Activated CD4-positive, alpha-beta memory T cell treated with anti-CD3 and anti-CD28 coated beads for 36 hours (primary cell): ENCODE measurements at regions not wholly inside any gene's neighbourhood (a gene's known extent, or its start where the extent isn't known, plus 50 kb on each side); places are given as distances from the start of the nearest gene placed in this dataset.

ENCODE experiments used
- CTCF ChIA-PET: fragments of 350-600 bp; sonication (Branson Sonifier 250); formaldehyde crosslinking; loops from one replicate; lab custom pipeline; 2021; ENCODE audit warnings: antibody characterized with exemption, inconsistent platforms; lab: Charles Lee
- POLR2A ChIA-PET: fragments of 350-600 bp; sonication (Branson Sonifier 250); formaldehyde crosslinking; loops from one replicate; lab custom pipeline; 2021; ENCODE audit warnings: antibody characterized with exemption; lab: Charles Lee
- DNase-seq: peaks from one replicate; pipeline ENCODE4 v3.0.0-alpha.2; 2020
- H3K27ac Mint-ChIP-seq: one replicate; pipeline ENCODE4 v1.8.0; 2021; ENCODE audit warnings: mixed read lengths
- H3K27me3 Mint-ChIP-seq: one replicate; pipeline ENCODE4 v1.8.0; 2021; ENCODE audit warnings: mixed read lengths
- H3K36me3 Mint-ChIP-seq: one replicate; pipeline ENCODE4 v1.8.0; 2021; ENCODE audit warnings: mixed read lengths
- H3K4me1 Mint-ChIP-seq: one replicate; pipeline ENCODE4 v1.8.0; 2021; ENCODE audit warnings: low read depth, mixed read lengths
- H3K4me3 Mint-ChIP-seq: one replicate; pipeline ENCODE4 v1.8.0; 2021; ENCODE audit warnings: mild to moderate bottlenecking, mixed read lengths
- H3K9me3 Mint-ChIP-seq: one replicate; pipeline ENCODE4 v1.8.0; 2021; ENCODE audit warnings: mixed read lengths
- intact Hi-C: fragments of 100-400 bp; cut with micrococcal nuclease; formaldehyde crosslinking; loops from one replicate; pipeline ENCODE4 v1.15.1; 2023

DNA sequence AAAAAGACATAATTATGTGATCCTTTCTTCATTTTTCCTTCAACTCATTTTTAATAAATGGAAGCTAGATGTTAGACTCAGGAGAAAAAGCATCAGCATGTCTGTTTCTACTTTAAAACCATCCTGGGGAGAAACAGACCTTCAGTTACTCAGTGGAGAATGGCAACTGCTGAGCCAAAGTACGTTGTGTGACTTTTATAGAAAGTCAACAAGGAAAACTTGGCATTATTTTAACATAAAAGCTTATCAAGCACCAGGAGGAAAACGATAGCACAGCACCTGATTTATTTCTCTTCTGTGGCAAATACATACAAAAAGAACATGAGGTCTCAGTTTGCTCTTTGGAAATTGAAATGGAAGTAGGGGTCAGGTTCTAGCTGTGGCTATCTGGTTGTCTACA is 115.3 kb upstream of the RIPOR2 start:
- Mint-ChIP-seq H3K4me1 (peaks cover 73% of the 10 kb centered on the region), H3K27ac (peak overlapping the region; percentile 95), H3K36me3 (no peaks in the 10 kb centered on the region), H3K27me3 (no peaks in the 10 kb centered on the region), H3K4me3 (peak overlapping the region; percentile 66), H3K9me3 (no peaks in the 10 kb centered on the region)
- CTCF ChIA-PET = interaction anchor here (0.8 to 1.2 kb wide), 4 partner anchors 20 to 195 kb away, joined by 3 to 7 read pairs (median 4); no protein-coding TSS in a partner anchor
- intact Hi-C loops = no loop called here
- POLR2A ChIA-PET = interaction anchor here (1.0 kb wide), 1 partner anchor 9 kb away, joined by 4 read pairs; no protein-coding TSS in a partner anchor
- DNase-seq = no peak

DNA sequence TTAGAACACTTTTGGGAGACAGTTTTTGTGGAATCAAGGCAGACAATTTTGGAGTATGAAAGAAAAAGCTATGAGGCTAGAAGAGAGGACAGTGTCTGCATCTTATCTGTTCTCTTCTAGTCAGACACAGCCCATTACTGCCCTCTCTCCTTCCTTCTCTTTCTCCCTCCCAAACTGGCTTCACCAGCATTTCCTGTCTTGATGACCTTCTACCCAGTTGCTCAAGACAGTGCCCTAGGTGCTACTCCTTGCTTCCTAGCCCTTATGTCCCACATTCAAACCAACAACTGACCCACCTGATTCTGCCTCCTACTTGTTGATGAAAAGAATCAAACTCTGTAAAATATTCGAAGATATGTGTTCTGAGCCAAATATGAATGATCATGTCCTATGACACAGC is 116.4 kb upstream of the RIPOR2 start:
- CTCF ChIA-PET = interaction anchor here (1.5 to 5.1 kb wide), 4 partner anchors 10 to 34 kb away, joined by 6 to 55 read pairs (median 11); no protein-coding TSS in a partner anchor
- H3K27me3 Mint-ChIP-seq = no peaks in the 10 kb centered on the region
- intact Hi-C loops = no loop called here
- DNase-seq = no peak
- no peaks in the 10 kb centered on the region for H3K9me3 Mint-ChIP-seq
- POLR2A ChIA-PET = interaction anchor here (0.8 kb wide), 1 partner anchor 86 kb away, joined by 4 read pairs; no protein-coding TSS in a partner anchor
- no peaks in the 10 kb centered on the region for H3K36me3 Mint-ChIP-seq
- H3K4me1 Mint-ChIP-seq = peaks cover 72% of the 10 kb centered on the region
- H3K27ac Mint-ChIP-seq = peak overlapping the region; percentile 55
- H3K4me3 Mint-ChIP-seq = no peak overlapping the region

DNA sequence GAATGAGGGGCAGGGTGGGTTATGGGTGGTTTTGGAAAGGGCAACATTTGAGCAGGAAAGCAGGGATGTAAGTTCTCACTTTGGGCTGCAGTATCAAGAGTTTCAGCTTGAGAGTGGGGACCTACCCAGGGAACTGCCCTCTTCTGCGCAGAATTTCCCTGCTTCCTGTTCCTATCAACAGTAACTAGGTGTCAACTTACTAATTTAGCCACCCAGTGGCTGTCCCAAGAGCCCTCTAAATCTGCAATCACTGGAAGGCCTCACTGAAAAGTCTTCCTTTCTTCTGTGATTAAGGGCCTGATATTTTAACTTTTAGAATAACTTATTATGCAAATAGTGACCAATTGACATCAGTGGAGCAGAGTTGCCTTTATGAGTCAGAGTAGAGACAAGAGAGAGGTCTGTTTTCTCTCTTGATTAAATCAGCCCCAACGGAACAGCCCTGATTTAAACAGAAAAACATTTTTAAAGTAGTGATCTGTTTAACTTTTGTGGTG is 118.2 kb upstream of the RIPOR2 start:
- Mint-ChIP-seq H3K36me3 (no peaks in the 10 kb centered on the region), H3K27me3 (no peaks in the 10 kb centered on the region), H3K27ac (peak overlapping the region; percentile 80), H3K4me3 (peak overlapping the region; percentile 9), H3K4me1 (peaks cover 82% of the 10 kb centered on the region), H3K9me3 (no peaks in the 10 kb centered on the region)
- intact Hi-C loops = no loop called here
- peak; percentile 50 for DNase-seq
- POLR2A ChIA-PET = interaction anchor here (1.0 to 1.8 kb wide), 4 partner anchors 12 to 85 kb away, joined by 3 to 9 read pairs (median 6); no protein-coding TSS in a partner anchor
- CTCF ChIA-PET = interaction anchor here (1.1 to 5.1 kb wide), 9 partner anchors 9 to 144 kb away, joined by 3 to 55 read pairs (median 7); no protein-coding TSS in a partner anchor

DNA sequence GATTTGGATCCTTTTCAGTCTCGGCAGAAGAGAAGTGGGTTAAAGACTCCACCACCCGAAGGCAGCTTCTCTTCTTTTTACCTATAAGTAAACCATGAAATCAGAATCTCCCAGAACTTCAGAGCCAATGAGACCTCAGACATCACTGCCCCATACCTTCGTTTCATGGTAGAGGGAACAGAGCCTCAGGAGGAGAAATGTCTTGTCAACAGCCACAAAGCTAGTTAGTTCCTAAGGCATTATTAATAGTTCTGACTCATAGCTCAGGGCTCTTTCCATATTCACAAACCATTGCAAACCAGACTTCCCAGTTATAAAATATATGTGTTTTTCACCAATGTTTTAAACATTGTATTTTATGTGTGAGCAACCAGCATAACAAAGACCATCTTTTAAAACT is 118.7 kb upstream of the RIPOR2 start:
- CTCF ChIA-PET = interaction anchor here (0.8 to 5.1 kb wide), 9 partner anchors 8 to 145 kb away, joined by 3 to 55 read pairs (median 7); no protein-coding TSS in a partner anchor
- Mint-ChIP-seq H3K27ac (peak overlapping the region; percentile 80), H3K27me3 (no peaks in the 10 kb centered on the region), H3K9me3 (no peaks in the 10 kb centered on the region), H3K4me3 (peak overlapping the region; percentile 9), H3K36me3 (no peaks in the 10 kb centered on the region), H3K4me1 (peaks cover 81% of the 10 kb centered on the region)
- POLR2A ChIA-PET = interaction anchor here (1.0 to 1.8 kb wide), 4 partner anchors 12 to 84 kb away, joined by 3 to 8 read pairs (median 4); no protein-coding TSS in a partner anchor
- intact Hi-C loops = no loop called here
- DNase-seq = no peak

DNA sequence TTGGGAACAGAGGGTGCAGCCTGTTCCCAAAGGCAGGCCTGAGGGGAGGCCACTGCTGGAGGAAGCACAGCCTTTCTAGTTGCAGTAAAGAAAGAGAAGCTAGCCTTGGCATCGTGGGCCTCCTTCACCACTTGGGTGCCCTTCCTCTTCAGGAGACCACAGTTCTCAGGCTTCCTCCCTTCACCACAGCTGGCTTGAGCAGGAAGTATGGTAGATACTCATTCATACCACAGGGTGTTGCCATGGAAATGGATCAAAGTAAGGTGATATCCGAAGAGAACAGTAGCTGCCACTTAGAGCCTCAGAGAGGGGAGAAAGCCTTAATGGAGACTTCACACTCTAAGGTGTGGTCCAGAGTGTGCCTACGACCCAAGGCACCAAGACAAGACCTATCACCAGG is 120.4 kb upstream of the RIPOR2 start:
- POLR2A ChIA-PET = interaction anchor here (0.5 to 2.7 kb wide), 3 partner anchors 9 to 444 kb away, joined by 3 to 11 read pairs (median 4); no protein-coding TSS in a partner anchor
- Mint-ChIP-seq H3K27ac (peak overlapping the region; percentile 84), H3K27me3 (no peaks in the 10 kb centered on the region), H3K4me3 (peak overlapping the region; percentile 58), H3K36me3 (no peaks in the 10 kb centered on the region), H3K4me1 (peaks cover 64% of the 10 kb centered on the region), H3K9me3 (no peaks in the 10 kb centered on the region)
- peak; percentile 80 for DNase-seq
- intact Hi-C loops = loop anchor here (1.0 kb wide), 2 partner anchors 15 to 29 kb away; no protein-coding TSS in a partner anchor
- CTCF ChIA-PET = interaction anchor here (0.9 to 5.1 kb wide), 5 partner anchors 13 to 38 kb away, joined by 3 to 55 read pairs (median 7); no protein-coding TSS in a partner anchor

DNA sequence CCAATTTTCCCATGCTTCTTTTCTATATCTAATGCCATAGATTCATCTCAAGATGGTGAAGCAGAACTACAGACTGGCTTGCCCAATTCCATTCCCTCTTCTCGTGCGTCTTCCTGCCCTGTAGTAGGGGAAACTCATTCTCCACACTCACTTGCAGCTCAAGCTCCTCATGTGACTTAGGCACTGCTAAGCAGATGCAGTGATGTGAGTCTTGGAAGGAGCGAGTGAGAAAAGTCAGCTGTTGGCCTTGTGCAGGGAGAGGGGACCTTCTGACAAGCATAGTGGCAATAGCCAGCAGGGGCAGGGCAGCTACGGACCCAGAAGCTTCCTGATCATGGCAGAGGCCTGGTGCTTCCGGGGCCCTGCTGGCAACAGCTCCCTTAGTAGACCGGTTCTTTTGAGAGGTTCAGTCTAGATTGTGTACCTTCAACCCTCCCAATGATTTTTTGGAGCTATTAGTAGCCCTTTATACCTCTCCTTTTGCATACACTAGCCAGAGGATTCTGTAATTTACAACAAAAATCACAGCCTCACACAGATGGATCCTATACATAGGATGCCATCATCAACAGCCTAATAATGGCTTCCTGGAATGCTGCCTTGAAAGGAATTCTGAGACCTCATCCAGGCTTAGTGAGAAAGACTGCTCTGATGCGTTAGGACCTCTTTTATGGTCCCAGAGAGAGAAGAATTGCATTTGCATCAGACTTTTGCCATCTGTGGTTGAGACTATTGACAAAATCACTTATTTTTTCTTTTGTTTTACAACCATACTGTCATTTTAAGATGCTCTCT is 121.5 kb upstream of the RIPOR2 start:
- H3K36me3 Mint-ChIP-seq = no peaks in the 10 kb centered on the region
- peaks cover 54% of the 10 kb centered on the region for H3K4me1 Mint-ChIP-seq
- no peaks in the 10 kb centered on the region for H3K9me3 Mint-ChIP-seq
- intact Hi-C loops = no loop called here
- DNase-seq = no peak
- H3K27ac Mint-ChIP-seq = peak overlapping the region; percentile 67
- ChIA-PET CTCF (interaction anchor here (0.6 to 2.1 kb wide), 5 partner anchors 14 to 31 kb away, joined by 3 to 10 read pairs (median 3); no protein-coding TSS in a partner anchor), POLR2A (interaction anchor here (2.7 kb wide), 1 partner anchor 31 kb away, joined by 11 read pairs; no protein-coding TSS in a partner anchor)
- H3K27me3 Mint-ChIP-seq = no peaks in the 10 kb centered on the region
- H3K4me3 Mint-ChIP-seq = no peak overlapping the region

DNA sequence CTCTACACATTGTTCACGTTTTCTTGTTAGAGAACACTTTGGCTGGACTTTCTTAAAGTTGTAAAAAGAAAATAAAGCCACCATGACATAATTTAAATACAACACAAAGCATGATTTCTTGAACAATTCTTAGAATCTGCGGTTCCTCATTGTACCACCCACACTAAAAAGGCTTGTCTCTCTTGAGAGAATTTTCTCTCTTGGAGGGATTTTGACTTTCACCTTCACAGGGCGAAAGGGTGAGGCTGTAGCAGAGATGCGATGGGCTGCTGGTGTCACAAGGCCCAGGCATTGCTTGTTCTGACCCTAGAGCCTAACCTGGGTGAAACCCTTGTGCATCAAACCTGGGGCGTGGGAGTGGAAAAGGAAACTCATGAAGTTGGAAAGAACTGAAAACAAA is 122.7 kb upstream of the RIPOR2 start:
- no peaks in the 10 kb centered on the region for H3K27me3 Mint-ChIP-seq
- DNase-seq = no peak
- intact Hi-C loops = no loop called here
- peaks cover 43% of the 10 kb centered on the region for H3K4me1 Mint-ChIP-seq
- CTCF ChIA-PET = no interaction called here
- H3K27ac Mint-ChIP-seq = peak overlapping the region; percentile 13
- POLR2A ChIA-PET = no interaction called here
- no peaks in the 10 kb centered on the region for H3K36me3 Mint-ChIP-seq
- no peak overlapping the region for H3K4me3 Mint-ChIP-seq
- H3K9me3 Mint-ChIP-seq = no peaks in the 10 kb centered on the region

DNA sequence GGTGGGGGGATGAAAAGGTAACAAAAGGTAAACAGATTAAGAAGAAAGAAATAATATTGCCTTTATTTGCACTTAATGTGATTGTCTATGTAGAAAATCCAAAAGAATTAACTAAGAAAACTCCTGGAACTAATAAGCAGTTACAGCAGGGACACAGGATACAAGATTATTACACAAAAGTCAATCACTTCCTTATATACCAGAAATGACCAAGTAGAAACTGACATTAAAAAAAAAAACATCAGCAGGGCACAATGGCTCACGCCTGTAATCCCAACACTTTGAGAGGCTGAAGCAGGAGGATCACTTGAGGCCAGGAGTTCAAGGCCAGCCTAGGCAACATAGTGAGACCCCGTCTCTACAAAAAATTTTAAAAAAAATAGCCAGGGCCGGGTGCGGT is 123.2 kb upstream of the RIPOR2 start:
- Mint-ChIP-seq H3K27me3 (no peaks in the 10 kb centered on the region), H3K9me3 (no peaks in the 10 kb centered on the region), H3K27ac (peak overlapping the region; percentile 13), H3K36me3 (no peaks in the 10 kb centered on the region), H3K4me3 (no peak overlapping the region), H3K4me1 (peaks cover 38% of the 10 kb centered on the region)
- intact Hi-C loops = no loop called here
- POLR2A ChIA-PET = no interaction called here
- no peak for DNase-seq
- CTCF ChIA-PET = interaction anchor here (1.3 to 2.5 kb wide), 2 partner anchors 12 to 32 kb away, joined by 6 to 12 read pairs; no protein-coding TSS in a partner anchor

DNA sequence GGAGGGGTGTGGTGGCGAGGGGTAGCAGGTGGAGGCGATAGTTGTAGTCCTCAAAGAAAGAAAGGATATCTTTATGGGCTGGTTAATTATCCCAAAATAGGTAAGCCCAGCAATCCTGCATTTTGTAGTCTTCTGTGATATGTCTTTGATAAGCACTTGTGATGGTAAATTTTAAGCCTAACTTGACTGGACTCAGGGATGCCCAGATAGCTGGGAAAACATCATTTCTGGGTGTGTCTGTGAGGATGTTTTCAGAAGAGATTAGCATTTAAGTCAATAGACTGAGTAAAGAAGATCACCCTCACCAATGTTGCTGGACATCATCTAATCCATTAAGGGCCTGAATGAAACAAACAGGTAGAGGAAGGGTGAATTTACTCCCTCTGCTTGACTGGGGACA is 124.8 kb upstream of the RIPOR2 start:
- H3K9me3 Mint-ChIP-seq = no peaks in the 10 kb centered on the region
- ChIA-PET POLR2A (interaction anchor here (0.7 to 1.0 kb wide), 2 partner anchors 53 to 86 kb away, joined by 3 read pairs; no protein-coding TSS in a partner anchor), CTCF (interaction anchor here (0.9 to 3.5 kb wide), 5 partner anchors 9 to 205 kb away, joined by 3 to 13 read pairs (median 11); no protein-coding TSS in a partner anchor)
- no peak for DNase-seq
- H3K4me3 Mint-ChIP-seq = no peak overlapping the region
- H3K4me1 Mint-ChIP-seq = peaks cover 28% of the 10 kb centered on the region
- intact Hi-C loops = no loop called here
- H3K27me3 Mint-ChIP-seq = no peaks in the 10 kb centered on the region
- no peak overlapping the region for H3K27ac Mint-ChIP-seq
- no peaks in the 10 kb centered on the region for H3K36me3 Mint-ChIP-seq

DNA sequence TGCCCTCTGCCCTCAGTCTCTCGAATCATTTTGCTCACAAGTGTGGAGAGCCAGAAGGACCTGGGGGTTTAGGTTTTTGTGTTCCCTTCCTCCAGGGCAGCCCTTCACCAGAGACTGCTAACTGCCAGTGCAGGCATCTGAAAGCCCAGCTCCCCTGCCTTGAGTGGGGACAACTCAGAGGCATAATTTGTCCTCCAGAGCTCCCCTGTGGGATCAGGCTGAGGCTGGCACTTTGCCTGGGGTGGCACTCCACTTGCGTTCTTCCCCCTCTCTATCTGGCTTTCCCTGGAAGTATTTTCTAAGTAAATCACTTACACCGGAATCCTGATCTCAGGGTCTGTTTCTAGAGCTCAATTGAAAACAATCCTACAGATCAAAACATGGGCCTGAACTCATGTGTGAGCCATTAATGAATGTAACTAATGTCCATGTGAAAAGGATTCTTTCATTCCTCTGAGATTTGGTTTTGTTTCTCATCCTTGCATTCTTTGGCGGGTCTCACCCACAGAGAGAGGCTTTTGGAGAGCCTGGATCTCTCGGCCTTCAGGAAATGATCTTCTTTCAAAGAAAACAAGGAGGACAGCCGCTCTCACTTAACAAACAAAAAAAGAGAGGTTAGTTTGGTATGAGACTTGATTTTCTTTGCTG is 125.7 kb upstream of the RIPOR2 start:
- CTCF ChIA-PET = interaction anchor here (1.7 to 3.5 kb wide), 4 partner anchors 10 to 206 kb away, joined by 4 to 13 read pairs (median 12); no protein-coding TSS in a partner anchor
- Mint-ChIP-seq H3K27me3 (no peaks in the 10 kb centered on the region), H3K36me3 (no peaks in the 10 kb centered on the region), H3K4me3 (no peak overlapping the region), H3K27ac (no peak overlapping the region), H3K9me3 (no peaks in the 10 kb centered on the region), H3K4me1 (peaks cover 19% of the 10 kb centered on the region)
- POLR2A ChIA-PET = no interaction called here
- no peak for DNase-seq
- intact Hi-C loops = no loop called here

DNA sequence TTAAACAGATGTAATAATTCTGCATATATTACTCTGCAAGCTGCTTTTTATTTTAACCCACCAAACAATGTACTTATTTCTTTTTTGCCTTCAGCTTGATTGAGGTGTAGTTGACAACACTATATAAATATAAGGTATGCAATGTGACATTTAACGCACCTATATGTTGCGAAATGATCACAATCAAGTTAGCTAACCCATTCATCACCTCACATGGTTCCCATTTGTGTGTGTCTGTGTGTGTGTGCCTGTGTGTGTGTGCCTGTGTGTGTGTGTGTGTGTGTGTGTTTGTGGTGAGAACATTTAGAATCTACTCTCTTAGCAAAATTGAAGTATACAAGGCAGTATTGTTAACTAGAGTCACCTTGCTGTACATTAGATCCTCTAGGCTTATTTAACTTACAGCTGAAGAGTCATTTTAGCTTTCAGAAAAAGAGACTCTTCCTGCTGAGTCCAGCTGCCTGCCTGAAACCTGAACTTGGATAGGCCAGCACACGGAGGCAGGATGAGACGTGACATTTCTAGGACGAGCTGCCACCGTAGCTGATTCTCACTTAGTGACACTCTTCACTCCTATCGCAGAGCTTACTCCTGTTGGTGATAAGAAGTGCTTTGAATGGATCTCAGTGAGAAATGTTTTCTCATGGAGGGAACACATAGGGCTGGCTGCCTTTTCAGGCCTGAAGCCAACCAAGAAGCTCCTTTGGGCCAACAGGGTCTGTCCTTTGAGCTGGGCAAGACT is 126.5 kb upstream of the RIPOR2 start:
- intact Hi-C loops = no loop called here
- CTCF ChIA-PET = interaction anchor here (0.8 to 3.5 kb wide), 7 partner anchors 8 to 128 kb away, joined by 3 to 13 read pairs (median 5); no protein-coding TSS in a partner anchor
- POLR2A ChIA-PET = interaction anchor here (1.7 kb wide), 1 partner anchor 35 kb away, joined by 4 read pairs; no protein-coding TSS in a partner anchor

More for the DNA sequence above, 126.5 kb upstream of the RIPOR2 start:
- Mint-ChIP-seq H3K27ac (no peak overlapping the region), H3K4me1 (peaks cover 14% of the 10 kb centered on the region), H3K4me3 (no peak overlapping the region), H3K27me3 (no peaks in the 10 kb centered on the region), H3K9me3 (no peaks in the 10 kb centered on the region), H3K36me3 (no peaks in the 10 kb centered on the region)
- no peak for DNase-seq
